GM12878 (cell line): ENCODE measurements at regions not wholly inside any gene's neighbourhood (a gene's known extent, or its start where the extent isn't known, plus 50 kb on each side); places are given as distances from the start of the nearest gene placed in this dataset.

Source experiments
- ATAC-seq: fragments of 200-7000 bp; cut with Tn5 transposase; 3 replicates; pipeline ENCODE4 v1.9.1; 2020; ENCODE audit warnings: mild to moderate bottlenecking, moderate library complexity
- BruUV-seq: library from RNA; stranded (reverse); fragments of 400-500 nt; replicated peaks from 2 replicates; lab custom pipeline; 2021; lab: Mats Ljungman, UMichigan
- CTCF ChIA-PET: fragments of 300-600 bp; sonication (Branson Sonifier 250); formaldehyde crosslinking; extraction: SDS; loops from one replicate; lab custom pipeline; 2021; ENCODE audit warnings: inconsistent platforms; lab: Yijun Ruan, JAX
- POLR2A ChIA-PET: fragments of 350-600 bp; formaldehyde crosslinking; extraction: SDS; loops from one replicate; lab custom pipeline; 2021; ENCODE audit warnings: inconsistent platforms; lab: Charles Lee
- RAD21 ChIA-PET: fragments of 300-600 bp; sonication (Branson Sonifier 250); formaldehyde crosslinking; loops from one replicate; lab custom pipeline; 2023; ENCODE audit warnings: antibody characterized with exemption; ENCODE audit not compliant: unreplicated experiment; lab: Charles Lee
- SMC1A ChIA-PET: fragments of 300-600 bp; sonication (Branson Sonifier 250); formaldehyde crosslinking; loops from one replicate; lab custom pipeline; 2023; ENCODE audit not compliant: unreplicated experiment, uncharacterized antibody; lab: Charles Lee
- DNase-seq: peaks from one replicate; pipeline ENCODE4 v3.0.0-alpha.2; 2011; ENCODE audit warnings: low read depth, low spot score
- FAIRE-seq: peaks from 3 replicates; lab custom pipeline; 2011; peaks lifted over from hg19 to GRCh38; lab: Jason Lieb, UNC
- H2AFZ ChIP-seq: 2 replicates; pipeline ENCODE4 v1.6.0; 2011; ENCODE audit warnings: low read depth, low read length, control low read depth; ENCODE audit not compliant: control insufficient read depth
- H3K27ac ChIP-seq: 2 replicates; pipeline ENCODE4 v1.5.1; 2011; ENCODE audit warnings: control low read depth; ENCODE audit not compliant: control insufficient read depth, insufficient read depth
- H3K27me3 ChIP-seq, 2 experiments: replicated peaks in 1 of 2; 2 replicates each; pipeline versions ENCODE4 v1.6.0 to v1.6.1; 2011; ENCODE audit warnings: low read length in 1 of 2; ENCODE audit not compliant: control insufficient read depth in 2 of 2, insufficient read depth in 2 of 2
- H3K36me3 ChIP-seq, 2 experiments: 2 replicates each; pipeline ENCODE4 v1.5.1; 2011; ENCODE audit warnings: low read length in 1 of 2; ENCODE audit not compliant: control insufficient read depth in 2 of 2, insufficient read depth in 2 of 2
- H3K4me1 ChIP-seq: 2 replicates; pipeline ENCODE4 v1.6.1; 2011; ENCODE audit warnings: mild to moderate bottlenecking, low read length, moderate library complexity, mixed read lengths; ENCODE audit not compliant: control insufficient read depth, insufficient read depth
- H3K4me2 ChIP-seq: 2 replicates; pipeline ENCODE4 v1.6.0; 2011; ENCODE audit warnings: control low read depth; ENCODE audit not compliant: control insufficient read depth, insufficient read depth
- H3K4me3 ChIP-seq: fragments of 200-600 bp; sonication (generic); 2 replicates; pipeline ENCODE4 v1.5.1; 2016
- H3K79me2 ChIP-seq: 2 replicates; pipeline ENCODE4 v1.6.0; 2011; ENCODE audit warnings: low read length; ENCODE audit not compliant: control insufficient read depth, insufficient read depth
- H3K9ac ChIP-seq: 2 replicates; pipeline ENCODE4 v1.8.0; 2011; ENCODE audit warnings: low read length, control low read depth, mixed read lengths; ENCODE audit not compliant: control insufficient read depth, insufficient read depth
- H3K9me3 ChIP-seq: replicated peaks from 3 replicates; pipeline ENCODE4 v1.5.1; 2011; ENCODE audit warnings: mild to moderate bottlenecking, low read length; ENCODE audit not compliant: control insufficient read depth, insufficient read depth
- H4K20me1 ChIP-seq: 2 replicates; pipeline ENCODE4 v1.6.0; 2011; ENCODE audit not compliant: control insufficient read depth, insufficient read depth
- IKZF2 ChIP-seq, 2 experiments: fragments of 450-650 bp; IDR thresholded peaks; 2 replicates each; pipeline ENCODE4 v1.6.1; 2017; ENCODE audit warnings: mild to moderate bottlenecking in 2 of 2, moderate library complexity in 2 of 2
- IRF4 ChIP-seq: IDR thresholded peaks from 2 replicates; pipeline ENCODE4 v1.6.1; 2011; ENCODE audit warnings: low read depth, low read length
- KLF5 ChIP-seq: fragments of 450-650 bp; IDR thresholded peaks from 2 replicates; pipeline ENCODE4 v1.6.1; 2014; ENCODE audit warnings: mild to moderate bottlenecking; ENCODE audit not compliant: partially characterized antibody
- NR2C2 ChIP-seq: IDR thresholded peaks from 2 replicates; pipeline ENCODE4 v1.6.1; 2011; ENCODE audit warnings: borderline replicate concordance, low read depth; ENCODE audit not compliant: control insufficient read depth, insufficient read length
- PBX3 ChIP-seq: IDR thresholded peaks from 2 replicates; pipeline ENCODE4 v1.6.1; 2011; ENCODE audit warnings: mild to moderate bottlenecking, low read depth, low read length, moderate library complexity; ENCODE audit not compliant: insufficient replicate concordance
- REST ChIP-seq: IDR thresholded peaks from 2 replicates; pipeline ENCODE4 v1.6.1; 2012; ENCODE audit warnings: mild to moderate bottlenecking, low read depth, low read length
- SREBF2 ChIP-seq: IDR thresholded peaks from 2 replicates; pipeline ENCODE4 v1.6.1; 2012; ENCODE audit warnings: mild to moderate bottlenecking, low read length
- STAT1 ChIP-seq: fragments of 450-650 bp; conservative IDR thresholded peaks from 2 replicates; pipeline ENCODE4 v1.6.1; 2014; ENCODE audit warnings: antibody characterized with exemption, mild to moderate bottlenecking
- TCF7 ChIP-seq: IDR thresholded peaks from 2 replicates; pipeline ENCODE4 v1.6.1; 2014; ENCODE audit warnings: antibody characterized with exemption, borderline replicate concordance
- ZNF274 ChIP-seq: IDR thresholded peaks from one replicate; pipeline ENCODE4 v1.8.0; 2011; ENCODE audit not compliant: insufficient read length, insufficient read depth
- ZZZ3 ChIP-seq: IDR thresholded peaks from 2 replicates; pipeline ENCODE4 v1.6.1; 2011; ENCODE audit warnings: low read depth; ENCODE audit not compliant: control insufficient read depth, insufficient read length
- WGBS: methylation state at CpG from one replicate; pipeline ENCODE4 v1.1.6; 2016; ENCODE audit warnings: low lambda C conversion rate; ENCODE audit not compliant: insufficient replicate concordance, insufficient coverage; ENCODE audit errors: missing lambda C conversion rate; 5-methylcytosine and 5-hydroxymethylcytosine counted together
- in situ Hi-C: fragments of 300-500 bp; cut with MboI; formaldehyde crosslinking; loops from 9 replicates; pipeline ENCODE4 v1.14.3; 2018; ENCODE audit warnings: mixed read lengths
- intact Hi-C: fragments of 100-400 bp; cut with micrococcal nuclease; formaldehyde crosslinking; loops from one replicate; pipeline ENCODE4 v1.14.2; 2022; ENCODE audit not compliant: unreplicated experiment
- TF ChIP-seq, protein P1 (sequence below): IDR thresholded peaks from 2 replicates; pipeline ENCODE4 v1.6.1; 2011; ENCODE audit warnings: borderline replicate concordance, low read depth, mild to moderate bottlenecking, moderate library complexity, mixed read lengths, low read length; ENCODE audit not compliant: insufficient read depth; ENCODE audit errors: extremely low read length

DNA sequence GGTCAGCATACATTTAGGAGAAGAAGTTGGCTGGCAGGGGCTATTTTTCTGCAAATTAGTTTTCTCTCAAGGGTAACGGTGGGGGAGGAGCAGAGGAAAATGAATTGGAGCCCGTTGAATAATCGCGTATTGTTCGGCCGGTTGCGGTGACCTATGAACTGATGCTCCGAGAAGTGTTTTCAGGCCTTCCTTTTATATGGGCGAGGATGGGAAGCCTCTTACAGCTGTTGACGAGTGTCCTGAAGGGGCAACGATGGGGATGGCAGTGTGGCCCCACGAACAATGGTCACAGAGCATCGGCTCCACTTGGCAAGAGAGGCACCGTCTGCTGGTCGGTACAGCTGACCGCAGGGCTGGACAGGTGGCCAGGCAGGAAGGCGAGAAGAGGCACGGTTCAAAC, 400.7 kb downstream of the ZSWIM6 start (continued):
- no peak for TF ChIP-seq PBX3
- TF ChIP-seq NR2C2, result no peak
- TF ChIP-seq STAT1, result no peak
- TF ChIP-seq ZNF274, result no peak
- TF ChIP-seq, all 136 proteins: peak for 0

GRCh38 chr5:61734001-61734400, 401.9 kb downstream of the ZSWIM6 start:
- Histone ChIP-seq H3K4me1 (no peaks in the 10 kb centered on the region), H3K79me2 (no peaks in the 10 kb centered on the region), H3K27me3 (no peaks in the 10 kb centered on the region; a peak in 1 of 4 replicates), H3K9me3 (no peaks in the 10 kb centered on the region), H2AFZ (no peak overlapping the region), H3K27ac (no peak overlapping the region), H3K36me3 (no peaks in the 10 kb centered on the region)
- DNase-seq (no peak), ATAC-seq (no peak), FAIRE-seq (no peak)
- WGBS, result 53% methylated on average over 4 of the region's 4 CpGs
- SMC1A ChIA-PET, result no interaction called here
- POLR2A ChIA-PET, result no interaction called here
- in situ Hi-C loops, result no loop called here
- BruUV-seq, result no TSS peak
- CTCF ChIA-PET, result no interaction called here
- no peak for TF ChIP-seq IKZF2 (IDR thresholded peaks at IDR 0.05)
- no peak for TF ChIP-seq ZZZ3
- TF ChIP-seq, protein P1, sequence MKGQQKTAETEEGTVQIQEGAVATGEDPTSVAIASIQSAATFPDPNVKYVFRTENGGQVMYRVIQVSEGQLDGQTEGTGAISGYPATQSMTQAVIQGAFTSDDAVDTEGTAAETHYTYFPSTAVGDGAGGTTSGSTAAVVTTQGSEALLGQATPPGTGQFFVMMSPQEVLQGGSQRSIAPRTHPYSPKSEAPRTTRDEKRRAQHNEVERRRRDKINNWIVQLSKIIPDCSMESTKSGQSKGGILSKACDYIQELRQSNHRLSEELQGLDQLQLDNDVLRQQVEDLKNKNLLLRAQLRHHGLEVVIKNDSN, result no peak
- no peak for TF ChIP-seq SREBF2
- no peak for TF ChIP-seq KLF5
- TF ChIP-seq REST, result no peak
- no peak for TF ChIP-seq TCF7
- TF ChIP-seq IRF4, result no peak
- TF ChIP-seq, all 136 proteins: peak for 0
- RAD21 ChIA-PET, result no interaction called here
- no peak overlapping the region for H3K9ac ChIP-seq
- no peak overlapping the region for H3K4me2 ChIP-seq
- intact Hi-C loops, result no loop called here
- no peak overlapping the region for H3K4me3 ChIP-seq
- no peaks in the 10 kb centered on the region for H4K20me1 ChIP-seq
